Activated naive CD4-positive, alpha-beta T cell treated with anti-CD3 and anti-CD28 coated beads, Interleukin-2, amount 50 U/mL, for 24 hours (primary cell): ENCODE measurements at regions not wholly inside any gene's neighbourhood (a gene's known extent, or its start where the extent isn't known, plus 50 kb on each side); places are given as distances from the start of the nearest gene placed in this dataset.
"Not testable (repeated sequence)": the region's sequence is repeated elsewhere in the genome, so short reads cannot be mapped to it uniquely, and the experiment has no call there.

Experiments
- H3K27ac Mint-ChIP-seq: one replicate; pipeline ENCODE4 v1.8.0; 2021; ENCODE audit warnings: mild to moderate bottlenecking, mixed read lengths
- H3K27me3 Mint-ChIP-seq: one replicate; pipeline ENCODE4 v1.8.0; 2021; ENCODE audit warnings: mixed read lengths
- H3K36me3 Mint-ChIP-seq: one replicate; pipeline ENCODE4 v1.8.0; 2021; ENCODE audit warnings: mixed read lengths
- H3K4me1 Mint-ChIP-seq: one replicate; pipeline ENCODE4 v1.8.0; 2021; ENCODE audit warnings: mixed read lengths
- H3K4me3 Mint-ChIP-seq: one replicate; pipeline ENCODE4 v1.8.0; 2021; ENCODE audit warnings: mild to moderate bottlenecking, mixed read lengths
- H3K9me3 Mint-ChIP-seq: one replicate; pipeline ENCODE4 v1.8.0; 2021; ENCODE audit warnings: mixed read lengths

- H3K9me3 Mint-ChIP-seq, result no peaks in the 10 kb centered on the region
- H3K27me3 Mint-ChIP-seq, result no peaks in the 10 kb centered on the region
- no peak overlapping the region for H3K4me3 Mint-ChIP-seq
- no peaks in the 10 kb centered on the region for H3K4me1 Mint-ChIP-seq
- no peaks in the 10 kb centered on the region for H3K36me3 Mint-ChIP-seq
- H3K27ac Mint-ChIP-seq, result no peak overlapping the region
These were observed 413.8 kb upstream of the CCDC54 start for GRCh38 chr3:106963442-106963841.

- Mint-ChIP-seq H3K4me1 (no peaks in the 10 kb centered on the region), H3K36me3 (no peaks in the 10 kb centered on the region), H3K27me3 (peaks cover 2% of the 10 kb centered on the region)
These were observed 411.9 kb upstream of the CCDC54 start for GRCh38 chr3:106965307-106965706.

GRCh38 chr3:106969596-106969995 lies 407.6 kb upstream of the CCDC54 start:
- H3K36me3 Mint-ChIP-seq, result no peaks in the 10 kb centered on the region
- no peak overlapping the region for H3K4me3 Mint-ChIP-seq
- H3K4me1 Mint-ChIP-seq, result no peaks in the 10 kb centered on the region
- H3K9me3 Mint-ChIP-seq, result peaks cover 3% of the 10 kb centered on the region
- H3K27ac Mint-ChIP-seq, result no peak overlapping the region
- H3K27me3 Mint-ChIP-seq, result peaks cover 2% of the 10 kb centered on the region

More at GRCh38 chr3:106965307-106965706, 411.9 kb upstream of the CCDC54 start:
- H3K27ac Mint-ChIP-seq, result no peak overlapping the region
- H3K9me3 Mint-ChIP-seq, result no peaks in the 10 kb centered on the region
- no peak overlapping the region for H3K4me3 Mint-ChIP-seq

- Mint-ChIP-seq H3K4me1 (no peaks in the 10 kb centered on the region), H3K36me3 (no peaks in the 10 kb centered on the region), H3K27ac (no peak overlapping the region), H3K4me3 (no peak overlapping the region), H3K9me3 (peaks cover 4% of the 10 kb centered on the region), H3K27me3 (no peaks in the 10 kb centered on the region)
These were observed 395.8 kb upstream of the CCDC54 start for GRCh38 chr3:106981392-106981791.

GRCh38 chr3:106985721-106986120 lies 391.5 kb upstream of the CCDC54 start:
- Mint-ChIP-seq H3K9me3 (peaks cover 9% of the 10 kb centered on the region), H3K4me1 (no peaks in the 10 kb centered on the region), H3K4me3 (no peak overlapping the region), H3K27ac (no peak overlapping the region), H3K36me3 (no peaks in the 10 kb centered on the region), H3K27me3 (no peaks in the 10 kb centered on the region)

- not testable (repeated sequence) for H3K27ac Mint-ChIP-seq, H3K9me3 Mint-ChIP-seq, H3K27me3 Mint-ChIP-seq, H3K36me3 Mint-ChIP-seq, H3K4me1 Mint-ChIP-seq, H3K4me3 Mint-ChIP-seq
These were observed 378.2 kb upstream of the CCDC54 start for GRCh38 chr3:106998841-106999682.

GRCh38 chr3:107001635-107002034 lies 375.6 kb upstream of the CCDC54 start:
- Mint-ChIP-seq H3K4me3 (no peak overlapping the region), H3K4me1 (no peaks in the 10 kb centered on the region), H3K27ac (no peak overlapping the region), H3K27me3 (peaks cover 1% of the 10 kb centered on the region), H3K9me3 (peaks cover 8% of the 10 kb centered on the region), H3K36me3 (no peaks in the 10 kb centered on the region)

GRCh38 chr3:107005352-107005751 lies 371.9 kb upstream of the CCDC54 start:
- not testable (repeated sequence) for H3K27me3 Mint-ChIP-seq, H3K9me3 Mint-ChIP-seq, H3K4me3 Mint-ChIP-seq, H3K27ac Mint-ChIP-seq, H3K36me3 Mint-ChIP-seq, H3K4me1 Mint-ChIP-seq

GRCh38 chr3:107008213-107008612 lies 369.0 kb upstream of the CCDC54 start:
- Mint-ChIP-seq H3K4me3 (no peak overlapping the region), H3K36me3 (no peaks in the 10 kb centered on the region), H3K27ac (no peak overlapping the region), H3K4me1 (no peaks in the 10 kb centered on the region), H3K27me3 (no peaks in the 10 kb centered on the region), H3K9me3 (no peaks in the 10 kb centered on the region)

GRCh38 chr3:107013641-107014040 lies 363.6 kb upstream of the CCDC54 start:
- H3K4me3 Mint-ChIP-seq, result no peak overlapping the region
- H3K27ac Mint-ChIP-seq, result no peak overlapping the region
- H3K9me3 Mint-ChIP-seq, result peaks cover 7% of the 10 kb centered on the region
- no peaks in the 10 kb centered on the region for H3K4me1 Mint-ChIP-seq
- no peaks in the 10 kb centered on the region for H3K27me3 Mint-ChIP-seq
- no peaks in the 10 kb centered on the region for H3K36me3 Mint-ChIP-seq

- no peaks in the 10 kb centered on the region for H3K4me1 Mint-ChIP-seq
- H3K36me3 Mint-ChIP-seq, result no peaks in the 10 kb centered on the region
These were observed 352.6 kb upstream of the CCDC54 start for GRCh38 chr3:107024551-107025026.

GRCh38 chr3:107025961-107026360 lies 351.3 kb upstream of the CCDC54 start:
- Mint-ChIP-seq H3K4me3 (no peak overlapping the region), H3K9me3 (no peaks in the 10 kb centered on the region), H3K4me1 (no peaks in the 10 kb centered on the region), H3K27ac (no peak overlapping the region), H3K27me3 (peaks cover 4% of the 10 kb centered on the region), H3K36me3 (no peaks in the 10 kb centered on the region)

More at GRCh38 chr3:107024551-107025026, 352.6 kb upstream of the CCDC54 start:
- no peaks in the 10 kb centered on the region for H3K9me3 Mint-ChIP-seq
- no peak overlapping the region for H3K27ac Mint-ChIP-seq
- no peak overlapping the region for H3K4me3 Mint-ChIP-seq
- H3K27me3 Mint-ChIP-seq, result peaks cover 4% of the 10 kb centered on the region

- no peak overlapping the region for H3K27ac Mint-ChIP-seq
- H3K4me3 Mint-ChIP-seq, result no peak overlapping the region
- peaks cover 6% of the 10 kb centered on the region for H3K27me3 Mint-ChIP-seq
- no peaks in the 10 kb centered on the region for H3K36me3 Mint-ChIP-seq
- H3K4me1 Mint-ChIP-seq, result no peaks in the 10 kb centered on the region
- peaks cover 8% of the 10 kb centered on the region for H3K9me3 Mint-ChIP-seq
These were observed 349.2 kb upstream of the CCDC54 start for GRCh38 chr3:107028086-107028485.

GRCh38 chr3:107028626-107029025 lies 348.6 kb upstream of the CCDC54 start:
- Mint-ChIP-seq H3K4me3 (no peak overlapping the region), H3K9me3 (peaks cover 8% of the 10 kb centered on the region), H3K4me1 (no peaks in the 10 kb centered on the region), H3K27me3 (peaks cover 6% of the 10 kb centered on the region), H3K27ac (no peak overlapping the region), H3K36me3 (no peaks in the 10 kb centered on the region)

GRCh38 chr3:107032111-107032510 lies 345.1 kb upstream of the CCDC54 start:
- H3K4me1 Mint-ChIP-seq, result no peaks in the 10 kb centered on the region
- H3K27me3 Mint-ChIP-seq, result peaks cover 3% of the 10 kb centered on the region
- H3K4me3 Mint-ChIP-seq, result no peak overlapping the region
- no peaks in the 10 kb centered on the region for H3K36me3 Mint-ChIP-seq
- H3K27ac Mint-ChIP-seq, result no peak overlapping the region
- peaks cover 25% of the 10 kb centered on the region for H3K9me3 Mint-ChIP-seq

GRCh38 chr3:107034142-107034541 lies 343.1 kb upstream of the CCDC54 start:
- Mint-ChIP-seq H3K4me1 (no peaks in the 10 kb centered on the region), H3K36me3 (no peaks in the 10 kb centered on the region)

GRCh38 chr3:107035176-107035575 lies 342.1 kb upstream of the CCDC54 start:
- H3K4me1 Mint-ChIP-seq, result no peaks in the 10 kb centered on the region
- peaks cover 33% of the 10 kb centered on the region for H3K9me3 Mint-ChIP-seq
- H3K4me3 Mint-ChIP-seq, result no peak overlapping the region
- no peaks in the 10 kb centered on the region for H3K36me3 Mint-ChIP-seq
- H3K27ac Mint-ChIP-seq, result no peak overlapping the region
- H3K27me3 Mint-ChIP-seq, result peaks cover 2% of the 10 kb centered on the region

More at GRCh38 chr3:107034142-107034541, 343.1 kb upstream of the CCDC54 start:
- Mint-ChIP-seq H3K27ac (no peak overlapping the region), H3K4me3 (no peak overlapping the region), H3K27me3 (peaks cover 2% of the 10 kb centered on the region), H3K9me3 (peaks cover 33% of the 10 kb centered on the region)
